NCI-H1417 treated with DMSO at 0.1 percent for 48 hours (cell line): ENCODE measurements at regions not wholly inside any gene's neighbourhood (a gene's known extent, or its start where the extent isn't known, plus 50 kb on each side); places are given as distances from the start of the nearest gene placed in this dataset.

Experiments used
- DNase-seq: peaks from one replicate; lab custom pipeline; 2025; lab: John Stamatoyannopoulos, UW

DNA sequence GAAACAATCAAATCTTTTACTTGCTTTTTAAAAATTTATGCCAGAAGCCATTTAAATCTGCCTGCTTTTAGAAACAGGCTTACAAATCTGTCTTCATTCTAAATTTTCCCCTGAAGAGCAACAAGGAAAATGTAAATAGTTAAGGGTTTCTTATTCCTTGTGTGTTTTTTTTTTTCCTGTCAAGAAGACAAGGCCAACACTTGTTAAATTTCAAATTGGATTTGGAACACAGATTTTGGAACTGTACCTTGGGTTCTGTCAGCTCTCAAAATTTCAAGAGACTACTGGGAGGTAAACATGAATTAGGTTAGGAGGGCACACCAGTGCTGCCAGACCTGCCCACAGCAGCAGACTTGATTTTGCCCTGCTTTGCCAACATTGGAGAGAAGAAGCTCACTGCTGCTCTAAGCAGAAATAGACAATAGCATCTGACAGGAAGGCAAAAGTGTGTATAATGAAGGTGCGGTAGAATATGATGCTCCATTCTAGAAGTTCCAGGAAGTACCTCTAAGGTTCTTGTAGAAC is 121.7 kb downstream of the NHLRC3 start:
- no peak for DNase-seq

- DNase-seq, result no peak
Measured at GRCh38 chr13:39167018-39167417, 128.8 kb downstream of the NHLRC3 start.

- no peak for DNase-seq
Measured at GRCh38 chr13:39170711-39171110, 132.5 kb downstream of the NHLRC3 start.

GRCh38 chr13:39185326-39185725 is 147.1 kb downstream of the NHLRC3 start:
- no peak for DNase-seq

DNA sequence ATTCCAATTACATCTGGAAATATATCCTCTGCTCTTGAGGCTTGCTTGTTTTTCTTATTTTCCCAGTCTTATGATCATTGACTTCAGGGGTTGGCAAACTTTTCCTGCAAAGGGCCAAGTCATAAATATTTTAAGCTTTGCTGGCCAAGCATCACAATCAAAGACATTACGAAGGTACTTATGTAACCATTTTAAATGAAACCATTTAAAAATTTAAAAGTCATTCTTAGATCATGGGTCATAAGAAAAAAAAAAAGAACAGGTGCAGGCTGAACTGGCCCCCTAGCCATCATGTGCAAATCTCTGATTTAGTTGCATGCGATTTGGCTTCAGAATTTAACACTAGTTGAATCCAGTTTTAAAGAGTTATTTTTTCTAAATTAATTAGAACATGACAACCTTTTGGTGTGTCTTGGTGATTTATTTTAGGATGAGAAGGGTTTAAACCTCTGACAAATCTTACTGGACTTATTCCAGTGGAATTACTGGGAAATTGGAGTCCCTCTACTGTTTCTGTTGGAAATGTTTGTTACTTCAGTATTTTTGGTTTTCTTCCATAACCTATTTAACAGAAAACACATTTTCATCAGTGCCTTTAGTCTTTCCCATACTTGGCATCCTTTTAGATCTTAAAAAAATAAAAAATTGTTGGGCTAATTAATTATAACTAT is 148.1 kb downstream of the NHLRC3 start:
- DNase-seq, result no peak

GRCh38 chr13:39189778-39190177 is 151.5 kb downstream of the NHLRC3 start:
- no peak for DNase-seq

DNA sequence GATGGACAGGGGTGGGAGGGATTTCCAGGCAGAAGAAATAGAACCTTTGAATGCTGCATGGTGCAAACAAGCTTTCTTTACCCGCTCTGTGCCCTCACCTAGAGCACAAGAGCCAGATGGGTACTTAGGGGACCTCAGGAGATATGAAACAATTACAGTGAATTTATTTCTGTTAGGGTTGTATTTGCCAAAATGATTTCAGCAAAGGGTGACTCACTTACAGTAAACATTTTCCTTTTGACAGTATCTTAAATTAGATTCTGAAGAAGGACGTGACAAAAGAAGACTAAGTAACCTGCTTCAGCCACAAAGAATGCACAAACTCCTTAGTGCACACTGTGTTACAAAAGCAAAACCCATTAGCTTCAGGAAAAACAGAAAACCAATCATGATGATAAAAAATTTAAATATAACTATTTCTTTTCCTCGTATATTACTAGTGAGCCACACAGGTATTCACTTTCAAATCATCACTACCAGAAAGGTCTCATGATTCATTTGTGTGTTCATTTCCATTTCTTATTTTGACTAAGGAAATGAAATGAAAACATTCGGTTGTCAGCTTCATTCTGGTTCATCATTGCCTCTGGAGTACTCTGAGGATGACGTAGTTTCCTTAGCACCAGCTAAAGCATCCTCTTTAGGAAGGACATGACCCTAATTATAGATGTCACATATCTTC is 158.8 kb downstream of the NHLRC3 start:
- no peak for DNase-seq

GRCh38 chr13:39197647-39198007 is 159.4 kb downstream of the NHLRC3 start:
- DNase-seq, result no peak

GRCh38 chr13:39200249-39200910 is 162.1 kb downstream of the NHLRC3 start:
- DNase-seq, result no peak

GRCh38 chr13:39201180-39201579 is 162.9 kb downstream of the NHLRC3 start:
- no peak for DNase-seq

- DNase-seq, result no peak
Measured at GRCh38 chr13:39202746-39203145, 164.5 kb downstream of the NHLRC3 start.

DNA sequence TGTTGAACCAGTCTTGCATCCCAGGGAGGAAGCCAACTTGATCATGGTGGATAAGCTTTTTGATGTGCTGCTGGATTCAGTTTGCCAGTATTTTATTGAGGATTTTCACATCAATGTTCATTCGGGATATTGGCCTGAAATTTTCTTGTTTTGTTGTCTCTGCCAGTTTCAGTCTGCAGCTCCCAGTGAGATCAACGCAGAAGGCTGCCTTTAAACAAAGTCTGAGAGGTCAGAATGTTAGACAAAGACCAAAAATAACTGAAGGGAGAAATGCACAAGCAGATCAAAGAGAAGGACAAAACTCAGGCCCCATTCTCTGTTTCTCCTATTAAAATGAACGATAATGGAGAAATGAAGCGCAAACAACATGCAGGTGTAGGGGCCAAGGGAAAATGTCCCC is 170.4 kb downstream of the NHLRC3 start:
- DNase-seq, result no peak

DNA sequence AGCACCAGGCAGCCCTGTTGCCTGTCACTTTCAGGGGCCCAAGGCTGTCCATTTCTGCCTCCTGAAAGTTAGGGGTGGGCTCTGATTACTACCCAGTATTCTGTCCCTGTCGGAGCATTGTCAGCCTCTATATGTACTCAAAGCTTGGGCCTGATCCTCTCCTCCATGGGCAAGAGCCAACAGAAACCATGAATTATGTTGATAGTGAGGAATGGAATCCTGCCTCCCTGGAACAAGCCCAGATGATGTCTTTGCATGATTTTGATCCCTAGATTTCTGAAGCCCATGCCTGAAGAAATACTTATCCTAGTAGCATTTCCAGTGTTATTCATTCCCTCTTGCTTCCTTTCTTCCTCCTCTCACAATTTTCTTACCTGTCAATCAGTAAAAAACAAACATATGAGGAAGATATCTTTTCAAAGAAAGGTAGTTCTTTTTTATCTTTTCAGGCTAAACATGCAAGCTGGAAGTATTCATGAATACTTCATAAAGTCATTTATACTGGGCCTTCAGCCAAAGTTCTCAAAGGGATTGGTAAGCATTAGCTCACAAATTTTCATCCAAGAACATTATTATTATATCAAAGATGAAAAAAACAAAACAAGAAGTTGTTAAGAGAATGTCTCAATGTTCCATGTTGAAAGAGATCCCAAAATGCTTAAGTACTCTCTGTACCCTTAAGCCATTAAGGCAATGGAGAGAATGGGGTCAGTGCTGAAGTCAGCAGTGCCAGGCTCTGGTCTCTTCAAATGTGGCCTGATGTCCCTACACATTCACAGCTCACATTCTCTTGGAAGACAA is 171.7 kb downstream of the NHLRC3 start:
- no peak for DNase-seq

- DNase-seq, result no peak
Measured at GRCh38 chr13:39210961-39211534, 172.8 kb downstream of the NHLRC3 start.

DNA sequence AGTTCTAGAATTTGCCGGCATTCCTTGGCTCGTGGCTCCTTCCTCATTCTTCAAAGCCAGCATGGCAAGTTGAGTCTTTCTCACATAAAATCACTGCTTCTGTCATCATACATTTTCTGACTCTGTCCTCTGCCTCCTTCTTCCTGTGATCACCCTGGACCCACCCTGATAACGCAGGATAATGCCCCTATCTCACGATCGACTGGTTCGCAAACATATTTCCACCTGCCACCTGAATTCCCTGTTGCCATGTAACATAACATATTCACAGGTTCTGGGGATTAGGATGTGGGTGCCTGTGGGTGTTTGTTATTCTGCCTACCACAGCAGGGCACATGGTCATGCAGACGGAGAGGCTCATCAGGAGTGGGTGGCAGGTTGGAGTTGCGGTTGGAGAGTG is 177.7 kb downstream of the NHLRC3 start:
- DNase-seq, result no peak

GRCh38 chr13:39217471-39217870 is 179.2 kb downstream of the NHLRC3 start:
- no peak for DNase-seq

- no peak for DNase-seq
Measured at GRCh38 chr13:39224671-39225240, 186.5 kb downstream of the NHLRC3 start.

DNA sequence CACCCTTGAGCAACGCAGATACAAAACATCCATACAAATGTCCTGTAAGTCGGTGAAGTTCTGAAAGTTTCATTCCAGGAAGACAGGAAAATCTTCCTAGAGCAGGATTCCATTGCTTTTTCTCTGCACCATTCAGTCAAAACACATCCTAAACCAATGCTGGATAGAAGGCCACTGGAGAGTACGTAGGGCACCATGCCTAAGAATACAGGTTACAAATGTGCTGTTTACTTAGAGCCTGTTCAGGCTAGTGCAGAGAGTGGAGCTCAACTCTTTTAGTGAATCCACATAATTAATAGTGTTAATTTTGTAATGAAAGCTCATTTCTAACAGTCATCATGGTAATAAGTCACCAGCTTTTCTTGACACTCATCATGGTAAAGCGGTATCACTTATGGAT is 187.6 kb downstream of the NHLRC3 start:
- no peak for DNase-seq

DNA sequence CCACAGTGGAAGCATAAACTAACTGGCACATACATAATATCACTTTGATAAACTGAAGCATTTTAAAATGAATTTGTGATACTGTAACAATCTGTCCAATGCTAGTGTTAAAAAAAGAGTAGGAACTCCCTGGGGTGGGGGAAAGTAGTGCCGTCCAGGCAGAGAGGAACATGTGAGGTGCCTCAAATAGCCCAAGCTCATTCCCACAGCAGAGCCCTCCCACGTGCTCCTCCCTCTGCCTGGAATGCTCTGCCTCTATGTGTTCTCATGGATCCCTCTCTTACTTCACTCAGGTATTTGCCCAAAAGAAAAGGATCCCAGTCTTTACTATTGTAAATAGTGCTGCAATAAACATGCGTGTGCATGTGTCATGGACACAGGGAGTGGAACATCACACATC is 188.1 kb downstream of the NHLRC3 start:
- no peak for DNase-seq

GRCh38 chr13:39232401-39232980 is 194.2 kb downstream of the NHLRC3 start:
- no peak for DNase-seq

- DNase-seq, result no peak
Measured at GRCh38 chr13:39232999-39233398, 194.7 kb downstream of the NHLRC3 start.
